ENCODE measurements at regions not wholly inside any gene's neighbourhood (a gene's known extent, or its start where the extent isn't known, plus 50 kb on each side); places are given as distances from the start of the nearest gene placed in this dataset.

DNA sequence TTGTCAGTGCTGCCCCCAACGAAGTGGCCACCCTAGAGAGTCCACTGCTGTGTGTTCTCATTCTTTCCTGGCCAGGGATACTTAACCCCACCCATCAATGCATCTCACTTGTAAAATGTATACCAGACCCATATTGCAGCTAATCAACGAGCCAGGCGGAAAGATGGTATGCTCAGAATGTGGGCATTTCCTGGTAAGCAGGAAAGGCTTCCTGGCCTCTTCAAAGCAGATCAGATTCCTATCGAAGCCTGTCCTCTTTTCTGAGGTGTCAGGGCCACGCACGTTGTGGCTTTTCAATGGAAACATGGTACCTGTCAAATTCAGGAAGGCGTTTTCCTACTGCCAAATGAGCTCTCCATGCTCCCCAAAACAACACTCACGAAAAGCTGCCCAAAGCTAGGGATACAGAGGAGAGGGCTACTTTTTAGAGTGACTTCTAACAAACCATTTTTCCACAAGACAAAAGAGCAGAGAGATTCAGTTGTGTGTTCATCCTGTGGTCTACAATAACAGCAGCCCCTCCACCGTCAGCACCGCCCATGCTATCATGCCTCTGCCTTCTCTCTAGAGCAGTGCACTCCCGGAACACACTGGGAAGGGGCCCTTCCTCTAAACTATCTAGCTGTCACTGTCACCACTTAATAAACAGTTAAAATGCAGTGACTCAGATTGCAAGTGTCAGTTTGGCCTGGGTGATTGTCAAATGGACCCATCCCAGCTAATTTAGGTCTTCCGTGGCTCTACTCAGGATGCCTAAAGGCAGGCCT is 535.1 kb downstream of the RNF144A start:
- DNase-seq (ENCODE audit: low read depth in 2 of 2, low spot score in 1 of 2), result no peak

DNA sequence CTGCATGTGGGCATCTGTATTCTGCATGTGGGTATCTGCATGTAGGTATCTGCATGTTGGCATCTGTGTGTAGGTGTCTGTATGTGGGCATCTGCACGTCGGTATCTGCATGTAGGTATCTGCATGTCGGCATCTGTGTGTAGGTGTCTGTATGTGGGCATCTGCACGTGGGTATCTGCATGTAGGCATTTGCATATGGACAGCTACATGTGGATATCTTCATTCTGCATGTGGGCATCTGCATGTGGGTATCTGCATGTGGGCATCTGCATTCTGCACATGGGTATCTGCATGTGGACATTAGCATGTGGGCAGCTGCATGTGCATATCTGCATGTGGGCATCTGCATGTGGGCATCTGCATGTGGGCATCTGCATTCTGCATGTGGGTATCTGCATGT is 537.4 kb downstream of the RNF144A start:
- no peak for DNase-seq (ENCODE audit: low read depth in 2 of 2, low spot score in 1 of 2)

DNA sequence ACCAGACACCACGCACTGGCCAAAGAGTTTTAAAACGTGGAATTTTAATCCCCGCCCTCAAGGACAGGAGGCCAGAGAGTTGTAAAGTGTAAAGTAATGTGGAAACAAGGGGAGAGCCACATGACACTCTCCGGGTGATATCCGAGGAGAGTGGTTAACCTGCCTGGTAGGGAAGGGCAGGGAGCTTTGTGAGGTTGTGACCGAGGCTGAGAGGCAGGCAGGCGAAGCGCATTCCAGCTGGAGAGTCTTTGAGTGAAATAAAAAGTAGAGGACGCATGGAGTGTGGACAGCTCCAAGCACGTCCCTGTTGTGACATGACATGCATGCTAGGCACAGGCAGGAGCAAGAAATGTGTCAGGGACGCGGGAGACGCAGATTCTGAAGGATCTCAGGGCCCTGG is 539.5 kb downstream of the RNF144A start:
- DNase-seq (ENCODE audit: low read depth in 2 of 2, low spot score in 1 of 2), result no peak

DNA sequence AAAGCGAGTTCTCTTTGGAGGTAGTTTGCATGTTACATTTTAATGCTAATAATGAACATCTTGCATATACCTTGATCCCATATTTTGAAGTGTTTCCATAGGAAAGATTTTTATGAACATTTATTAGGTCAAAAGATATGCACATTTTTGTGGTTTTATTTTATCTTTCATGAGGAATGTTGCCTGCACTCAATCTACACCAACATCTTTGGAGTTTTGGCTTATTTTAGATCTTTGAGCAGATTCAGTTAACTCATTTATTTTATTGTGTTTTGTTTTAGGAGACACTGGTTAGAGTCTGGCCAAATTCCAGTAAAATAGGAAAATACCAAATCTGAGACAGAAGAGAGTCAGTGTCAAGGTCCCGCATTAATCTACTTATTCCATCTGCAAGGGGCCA is 540.9 kb downstream of the RNF144A start:
- no peak for DNase-seq (ENCODE audit: low read depth in 2 of 2, low spot score in 1 of 2)

DNA sequence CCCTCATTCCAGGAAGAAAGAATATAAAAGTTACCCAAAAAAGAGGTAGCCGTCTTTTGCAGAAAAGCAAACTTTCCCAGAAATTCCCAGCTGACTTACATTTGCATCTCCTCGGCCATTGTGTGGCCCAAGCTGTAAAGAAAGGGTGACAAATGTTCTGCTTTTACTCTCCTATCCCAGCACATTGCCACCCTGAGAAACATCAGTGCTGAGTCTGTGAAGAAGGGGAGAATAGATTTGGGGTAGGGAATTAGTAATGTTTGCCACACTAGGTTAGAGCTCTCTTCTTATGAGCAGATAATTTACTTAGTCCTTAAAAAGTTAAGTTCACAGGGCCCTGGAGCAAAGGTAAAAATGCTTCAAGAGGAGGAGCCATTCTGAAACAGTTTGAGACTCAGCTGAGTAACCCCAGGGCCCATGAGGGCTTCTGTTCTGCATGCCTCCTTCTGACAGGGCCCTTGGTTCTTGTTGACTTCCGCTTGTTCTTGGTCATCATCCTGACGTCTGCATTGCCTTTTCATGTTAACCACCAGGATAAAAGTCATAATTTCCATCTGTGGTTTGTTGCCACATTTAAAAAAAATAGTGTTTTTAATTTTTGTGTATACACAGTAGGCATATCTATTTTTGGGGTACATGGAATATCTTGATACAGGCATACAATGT is 550.7 kb downstream of the RNF144A start:
- no peak for DNase-seq (ENCODE audit: low read depth in 2 of 2, low spot score in 1 of 2)

DNA sequence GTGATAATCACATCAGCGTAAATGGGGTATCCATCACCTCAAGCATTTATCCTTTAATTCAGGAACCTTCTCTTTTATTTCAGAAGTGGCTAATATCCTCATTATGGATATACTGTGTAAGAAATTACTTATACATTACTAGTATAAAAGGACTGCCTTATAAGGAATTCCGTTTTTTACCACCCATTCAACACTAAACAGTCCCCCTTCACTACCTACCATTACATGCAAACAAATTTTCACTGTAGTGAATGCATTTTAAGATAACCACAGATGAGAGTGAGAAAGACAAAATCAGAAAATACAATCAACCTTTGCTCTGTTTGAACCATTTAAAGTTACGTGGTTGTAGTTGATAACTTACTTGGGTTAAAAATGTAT is 551.2 kb downstream of the RNF144A start:
- DNase-seq (ENCODE audit: low read depth in 2 of 2, low spot score in 1 of 2), result no peak

DNA sequence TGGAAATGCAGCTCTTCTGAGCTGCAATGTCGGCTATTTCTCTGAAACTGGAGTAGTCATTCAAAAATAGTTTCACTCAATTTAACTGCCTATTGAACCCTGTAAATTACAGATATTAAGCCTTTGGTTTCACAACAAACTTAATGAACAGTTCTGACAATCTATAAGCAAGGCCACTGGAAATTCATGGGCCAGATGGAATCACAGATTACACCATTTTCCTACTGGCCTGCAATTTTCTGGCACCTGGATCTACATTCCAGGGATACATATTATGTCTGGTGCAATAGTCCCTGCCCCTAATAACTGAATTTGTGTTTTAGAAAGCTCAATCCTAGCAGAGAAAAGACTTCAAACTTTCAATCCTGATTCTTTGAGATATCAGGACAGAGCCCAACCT is 551.7 kb downstream of the RNF144A start:
- no peak for DNase-seq (ENCODE audit: low read depth in 2 of 2, low spot score in 1 of 2)

DNA sequence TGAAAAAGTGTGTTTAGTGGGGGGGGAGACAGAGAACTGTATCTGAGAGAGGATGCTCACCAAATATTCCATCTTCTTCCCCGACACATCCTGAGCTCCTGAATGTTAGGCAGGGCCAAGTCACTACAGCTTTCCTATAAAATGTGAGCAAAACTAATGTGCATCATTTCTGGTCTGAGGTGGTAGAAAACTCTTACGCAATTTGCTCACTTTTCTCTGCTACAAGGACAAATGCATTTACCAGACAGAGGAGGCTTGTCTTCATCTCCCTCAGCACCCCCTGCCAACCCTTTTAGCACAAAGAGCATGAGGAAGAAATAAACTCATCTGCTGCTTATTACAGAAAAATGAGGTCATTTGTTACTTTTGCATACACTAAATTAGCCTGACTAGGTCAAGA is 554.0 kb downstream of the RNF144A start:
- no peak for DNase-seq (ENCODE audit: low read depth in 2 of 2, low spot score in 1 of 2)

DNA sequence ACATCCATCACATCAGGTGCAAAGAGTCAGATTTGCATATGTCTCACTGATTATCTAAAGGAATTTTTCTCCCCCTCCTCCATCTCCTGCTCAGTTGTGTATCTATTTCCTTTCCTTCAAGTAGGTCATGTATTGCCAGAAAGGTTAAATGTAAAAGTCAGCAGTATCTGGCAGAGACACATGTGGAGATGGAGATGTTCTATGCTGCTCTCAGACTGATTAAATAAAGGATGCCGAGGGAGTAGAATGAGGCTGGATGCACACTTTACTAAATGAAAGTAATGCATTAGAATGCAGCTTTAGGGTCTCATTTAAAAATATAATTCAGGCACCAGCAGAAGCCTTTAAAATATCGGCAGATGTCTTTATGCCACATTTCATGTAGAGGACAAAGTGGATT is 555.3 kb downstream of the RNF144A start:
- no peak for DNase-seq (ENCODE audit: low read depth in 2 of 2, low spot score in 1 of 2)

DNA sequence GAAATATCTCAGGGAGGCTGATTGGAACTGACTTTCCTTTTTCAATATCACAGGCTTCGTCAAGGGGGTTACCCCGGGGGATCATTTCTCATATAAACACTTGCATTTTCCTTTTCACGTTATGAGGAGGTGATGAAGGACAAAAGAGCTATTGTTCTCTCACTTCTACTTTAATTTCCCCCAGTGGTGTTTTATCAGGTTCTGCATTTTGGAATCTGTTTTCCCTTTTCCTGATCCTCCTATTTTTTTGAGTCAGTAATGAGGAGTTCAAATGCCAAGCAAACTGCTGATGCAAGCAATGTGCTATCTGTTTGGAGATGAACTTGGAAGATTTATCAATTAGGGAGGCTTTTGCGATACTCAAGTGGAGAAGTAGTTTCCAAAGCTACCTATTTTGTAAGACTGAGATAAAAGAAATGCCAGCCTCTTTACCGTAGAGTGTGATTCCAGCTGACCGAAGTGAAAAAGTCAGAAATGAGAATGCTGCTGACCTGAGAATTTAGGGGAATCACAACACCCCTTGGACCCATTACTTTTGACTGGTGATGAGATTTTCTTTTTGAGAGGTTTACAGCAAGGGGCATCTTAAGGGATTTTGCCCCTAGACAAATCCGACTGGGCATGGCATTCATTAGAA is 556.0 kb downstream of the RNF144A start:
- DNase-seq (ENCODE audit: low read depth in 2 of 2, low spot score in 1 of 2), result no peak

DNA sequence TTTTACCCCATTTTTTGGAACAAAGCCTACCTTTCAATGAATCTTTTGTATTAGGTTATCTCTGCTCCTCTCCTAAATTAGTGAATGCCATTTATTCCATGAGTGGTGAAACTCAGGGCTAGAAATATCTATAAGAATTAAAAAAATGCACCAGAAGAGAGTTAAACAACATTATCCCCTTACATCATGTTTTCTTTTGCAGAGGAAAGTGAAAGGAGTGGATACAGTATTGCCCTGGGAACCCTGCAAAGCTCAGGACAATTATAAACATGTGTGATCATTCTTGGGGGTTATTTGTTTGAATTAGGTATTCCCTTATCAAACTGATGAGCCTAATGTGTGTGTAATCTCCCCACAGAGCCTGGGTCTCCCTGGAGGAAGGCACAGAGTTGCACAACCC is 559.2 kb downstream of the RNF144A start:
- no peak for DNase-seq (ENCODE audit: low read depth in 2 of 2, low spot score in 1 of 2)

DNA sequence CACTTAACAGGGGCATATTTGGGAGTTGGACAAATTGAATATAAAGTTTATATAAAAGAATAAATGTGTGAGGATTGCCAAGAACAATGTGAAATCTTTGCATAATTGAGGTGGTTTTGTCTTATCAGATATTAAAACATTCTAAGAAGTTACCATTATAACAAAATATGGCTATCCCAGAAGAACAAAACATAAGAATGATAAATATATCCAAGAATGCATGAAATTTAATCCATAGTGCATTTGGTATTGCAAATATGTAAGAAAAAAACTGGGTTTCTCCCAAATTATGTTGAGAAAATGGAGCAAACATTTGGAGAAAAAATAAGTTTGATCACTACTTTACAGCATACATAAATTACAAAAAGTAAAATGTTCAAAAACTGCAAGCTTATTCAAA is 562.4 kb downstream of the RNF144A start:
- DNase-seq (ENCODE audit: low read depth in 2 of 2, low spot score in 1 of 2), result no peak

DNA sequence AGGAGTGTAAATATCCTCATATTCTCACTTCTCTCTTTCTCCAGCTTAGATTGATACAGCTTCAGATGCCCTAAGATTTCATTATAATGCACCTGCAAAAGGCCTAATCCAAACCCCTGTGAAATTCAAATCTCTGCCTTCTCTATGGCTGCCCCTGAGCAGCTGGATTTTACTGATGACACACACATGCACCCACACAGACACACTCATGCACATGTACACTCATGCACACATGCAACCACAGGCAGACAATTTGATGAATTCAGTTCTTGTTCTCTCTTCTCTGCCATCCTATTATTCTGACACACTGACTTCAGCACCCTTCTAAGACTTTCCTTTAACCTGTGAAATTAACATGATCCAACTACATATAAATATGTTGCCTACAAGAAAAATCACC is 563.2 kb downstream of the RNF144A start:
- DNase-seq (ENCODE audit: low read depth in 2 of 2, low spot score in 1 of 2), result no peak

DNA sequence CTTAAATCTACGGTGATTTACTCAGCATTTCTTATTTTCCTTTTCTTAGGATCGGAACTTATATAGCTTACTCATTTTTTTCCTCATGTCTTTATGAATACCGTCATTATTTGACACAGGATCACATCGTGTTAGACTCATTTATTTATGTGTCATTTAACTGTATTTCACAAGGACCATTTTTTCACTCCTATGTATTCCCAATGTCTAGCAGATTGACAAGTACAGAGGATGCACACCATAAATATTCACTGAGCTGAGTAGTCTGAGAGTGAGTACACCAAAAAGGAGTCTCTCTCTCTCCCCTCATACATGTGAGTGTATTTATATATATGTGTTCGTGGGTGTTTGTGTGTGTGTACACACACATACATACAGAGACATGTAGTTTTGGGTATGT is 573.5 kb downstream of the RNF144A start:
- DNase-seq (ENCODE audit: low read depth in 2 of 2, low spot score in 1 of 2), result no peak

DNA sequence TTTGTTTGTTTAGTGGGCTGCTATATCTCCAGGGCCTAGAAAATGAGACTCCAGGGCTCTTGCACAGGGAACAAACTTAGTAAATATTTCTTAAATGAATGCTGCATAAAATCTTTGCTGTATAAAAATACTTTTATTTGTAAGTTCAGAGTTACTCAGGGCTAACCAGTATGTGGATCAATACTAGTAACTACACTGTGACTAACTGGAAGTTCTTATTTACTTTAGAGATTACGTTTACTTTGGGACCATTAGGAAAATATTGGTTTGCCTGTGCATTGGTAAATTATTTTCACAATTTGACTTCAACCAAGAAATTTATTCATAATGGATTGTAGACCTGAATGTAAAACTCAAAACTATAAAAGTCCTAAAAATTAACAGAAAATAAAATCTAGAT is 575.5 kb downstream of the RNF144A start:
- no peak for DNase-seq (ENCODE audit: low read depth in 2 of 2, low spot score in 1 of 2)

DNA sequence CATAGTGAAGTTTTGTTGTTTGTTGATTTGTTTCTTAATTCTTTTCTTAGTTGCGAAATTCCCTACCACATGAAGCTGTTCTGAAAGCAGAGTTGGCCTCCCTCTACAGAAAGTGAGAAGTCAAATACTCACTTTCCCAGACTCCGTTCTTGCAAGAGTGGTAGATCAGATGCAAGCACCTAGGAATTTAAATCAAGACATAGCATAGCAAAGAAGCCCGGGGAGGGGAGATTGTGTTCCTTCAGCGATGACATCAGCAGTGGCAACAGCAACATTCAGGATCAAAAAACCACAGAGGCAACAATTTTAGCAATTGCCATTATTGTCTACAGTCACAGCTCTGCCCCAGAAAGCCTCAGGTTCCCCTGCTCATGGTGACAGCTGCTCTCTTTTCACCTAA is 580.0 kb downstream of the RNF144A start:
- DNase-seq (ENCODE audit: low read depth in 2 of 2, low spot score in 1 of 2), result no peak

DNA sequence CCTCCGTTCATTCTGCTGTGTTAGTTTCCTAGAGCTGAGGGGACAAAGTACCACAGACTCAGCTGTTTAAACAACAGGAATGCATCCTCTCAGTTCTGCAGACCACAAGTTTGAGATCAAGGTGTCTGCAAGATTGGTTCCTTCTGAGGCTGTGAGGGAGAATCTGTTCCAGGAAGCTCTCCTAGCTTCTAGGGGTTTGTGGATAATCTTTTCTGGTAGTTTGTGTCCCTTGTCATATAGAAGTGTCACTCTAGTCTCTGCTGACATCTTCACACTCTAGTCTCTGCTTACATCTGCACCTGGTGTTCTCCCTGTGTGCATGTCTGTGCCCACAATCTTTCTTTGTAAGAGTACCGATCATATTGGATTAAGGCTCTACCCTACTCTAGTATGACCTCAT is 581.8 kb downstream of the RNF144A start:
- no peak for DNase-seq (ENCODE audit: low read depth in 2 of 2, low spot score in 1 of 2)

DNA sequence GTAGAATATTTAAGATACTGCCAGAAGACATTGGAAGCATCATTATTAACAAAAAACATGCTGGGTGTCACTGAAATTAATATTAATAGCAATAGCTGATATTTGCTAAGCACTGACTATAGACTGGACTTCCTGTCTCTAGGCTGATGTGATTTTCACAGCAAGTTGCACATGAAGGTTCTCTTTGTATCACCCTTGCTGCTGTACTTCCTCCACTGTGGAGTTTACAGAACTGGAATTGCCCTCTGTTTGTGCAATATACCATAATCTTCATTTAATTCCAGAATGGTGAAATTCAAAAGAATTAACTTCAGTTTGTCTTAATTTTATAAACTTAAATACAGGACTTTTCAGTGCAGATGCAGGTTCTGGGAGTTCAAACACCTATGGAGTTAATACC is 585.1 kb downstream of the RNF144A start:
- DNase-seq (ENCODE audit: low read depth in 2 of 2, low spot score in 1 of 2), result no peak

DNA sequence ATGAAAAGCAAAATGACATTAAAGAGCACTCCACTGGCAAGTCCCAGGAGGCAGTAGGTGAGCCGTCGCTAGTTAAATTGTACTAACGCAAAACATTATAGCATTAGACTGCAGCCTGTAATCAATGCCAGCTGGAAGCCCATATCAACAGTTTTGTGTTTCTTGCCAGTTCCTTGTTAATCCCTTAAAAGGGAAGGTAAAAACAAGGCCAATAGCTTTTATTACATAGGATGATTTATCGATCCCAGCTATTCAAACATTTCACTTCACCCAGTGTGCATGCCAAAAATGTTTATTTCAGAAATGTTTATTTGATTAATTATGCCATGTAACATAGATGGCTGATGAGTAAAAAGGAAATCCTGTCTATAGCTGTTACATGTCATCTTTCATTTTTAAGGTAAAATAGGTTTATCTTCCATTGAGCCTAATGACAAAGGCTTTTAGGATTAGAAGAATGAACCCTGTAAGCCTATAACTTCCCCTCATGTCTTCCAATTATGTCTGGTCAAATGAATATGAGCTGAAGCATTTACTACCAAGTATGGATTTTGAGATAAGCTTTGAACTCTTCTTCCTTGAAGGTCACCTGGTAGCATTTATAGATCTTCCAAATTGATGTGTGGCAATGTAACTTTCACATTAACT is 591.2 kb downstream of the RNF144A start:
- DNase-seq (ENCODE audit: low read depth in 2 of 2, low spot score in 1 of 2), result no peak

DNA sequence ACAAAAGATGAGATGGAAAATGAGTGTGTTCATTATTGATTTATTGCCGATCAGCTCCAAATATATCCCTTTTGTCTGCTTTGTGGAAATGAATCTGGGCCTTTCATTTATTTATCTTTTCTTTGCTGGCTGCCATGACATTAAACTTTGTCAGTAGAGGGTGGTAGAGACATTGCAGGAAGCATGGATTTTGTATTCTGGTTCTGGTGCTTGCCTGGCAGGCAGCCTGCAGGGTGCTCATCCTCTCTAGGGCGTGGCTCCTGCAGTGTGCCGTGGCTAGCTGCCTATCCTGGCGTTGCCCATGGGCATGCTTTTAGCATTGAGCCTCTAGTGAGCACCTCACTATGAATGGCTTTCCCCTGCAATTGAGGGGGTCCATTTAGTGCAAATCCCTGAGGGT is 593.1 kb downstream of the RNF144A start:
- DNase-seq (ENCODE audit: low read depth in 2 of 2, low spot score in 1 of 2), result no peak

DNA sequence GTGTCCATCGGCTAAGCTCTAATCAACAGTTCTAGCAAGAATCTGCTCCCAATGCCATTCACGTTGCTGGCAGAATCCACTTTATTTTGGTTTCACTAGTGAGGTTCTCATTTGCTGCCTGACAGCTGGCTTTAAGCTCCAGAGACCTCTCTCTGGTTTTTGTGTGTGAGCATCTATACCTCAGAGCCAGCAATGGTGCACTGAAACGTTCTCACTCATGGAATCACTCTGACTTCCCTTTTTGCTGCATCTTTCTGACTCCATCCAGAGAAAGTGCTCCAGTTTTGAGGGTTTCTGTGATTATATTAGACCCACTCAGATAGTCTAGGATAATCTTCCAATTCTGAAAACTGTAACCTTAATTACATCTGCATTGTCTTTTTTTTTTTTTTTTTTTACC is 596.6 kb downstream of the RNF144A start:
- DNase-seq (ENCODE audit: low read depth in 2 of 2, low spot score in 1 of 2), result no peak

DNA sequence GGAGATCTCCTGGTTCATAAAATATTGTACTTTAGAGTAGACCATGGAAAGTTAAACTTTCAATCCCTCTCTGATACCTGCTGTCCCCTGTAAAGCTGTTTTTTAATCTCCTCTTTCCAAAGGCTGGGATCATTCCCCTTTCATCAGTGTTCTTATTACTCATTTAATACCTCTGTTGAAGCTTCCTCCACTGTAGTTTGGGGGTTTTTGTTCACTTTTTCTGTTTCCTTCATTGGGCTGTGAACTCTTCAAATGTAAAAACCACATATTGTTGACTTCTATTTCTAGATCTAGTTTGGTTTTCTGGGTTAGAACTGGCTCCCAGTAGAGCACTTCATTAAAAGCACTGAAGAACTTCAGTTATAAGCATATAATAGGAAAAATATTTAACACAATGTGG is 598.1 kb downstream of the RNF144A start:
- DNase-seq (ENCODE audit: low read depth in 2 of 2, low spot score in 1 of 2), result no peak

Data from stimulated activated CD8-positive, alpha-beta memory T cell treated with anti-CD3 and anti-CD28 coated beads, Interleukin-4, amount 100 ng/mL, for 4 hours (primary cell).